IgD-negative memory B cell (primary cell): ENCODE measurements at regions not wholly inside any gene's neighbourhood (a gene's known extent, or its start where the extent isn't known, plus 50 kb on each side); places are given as distances from the start of the nearest gene placed in this dataset.
"Not testable (repeated sequence)": the region's sequence is repeated elsewhere in the genome, so short reads cannot be mapped to it uniquely, and the experiment has no call there.

Source experiments
- H3K27ac Mint-ChIP-seq, 3 donors: one replicate each; pipeline ENCODE4 v1.8.0; 2020 to 2022; ENCODE audit warnings: mild to moderate bottlenecking in 3 of 3, mixed read lengths in 3 of 3, moderate library complexity in 1 of 3
- H3K27me3 Mint-ChIP-seq: one replicate; pipeline ENCODE4 v1.8.0; 2021; ENCODE audit warnings: mixed read lengths
- H3K36me3 Mint-ChIP-seq: one replicate; pipeline ENCODE4 v1.8.0; 2020; ENCODE audit warnings: mild to moderate bottlenecking, mixed read lengths
- H3K4me1 Mint-ChIP-seq, 3 donors: one replicate each; pipeline ENCODE4 v1.8.0; 2020 to 2022; ENCODE audit warnings: mixed read lengths in 3 of 3, mild to moderate bottlenecking in 1 of 3
- H3K4me3 Mint-ChIP-seq, 4 donors: one replicate each; pipeline ENCODE4 v1.8.0; 2020 to 2022; ENCODE audit warnings: mild to moderate bottlenecking in 4 of 4, mixed read lengths in 4 of 4, moderate library complexity in 3 of 4
- H3K9me3 Mint-ChIP-seq, 3 donors: one replicate each; pipeline ENCODE4 v1.8.0; 2020 to 2021; ENCODE audit warnings: mixed read lengths in 3 of 3, mild to moderate bottlenecking in 1 of 3

- H3K27ac Mint-ChIP-seq, result no peak overlapping the region
- H3K27me3 Mint-ChIP-seq, result no peaks in the 10 kb centered on the region
- H3K4me1 Mint-ChIP-seq, result no peaks in the 10 kb centered on the region
- no peak overlapping the region for H3K4me3 Mint-ChIP-seq
- peaks cover 0 to 1% (median 0%) of the 10 kb centered on the region in 3 donors for H3K9me3 Mint-ChIP-seq
- no peaks in the 10 kb centered on the region for H3K36me3 Mint-ChIP-seq
Measured at GRCh38 chr6:82783587-82784236, 281.9 kb downstream of the UBE3D start.

GRCh38 chr6:82785206-82785605, 280.4 kb downstream of the UBE3D start:
- H3K4me3 Mint-ChIP-seq, result no peak overlapping the region
- H3K9me3 Mint-ChIP-seq, result peaks cover 3 to 5% (median 4%) of the 10 kb centered on the region in 3 donors
- H3K36me3 Mint-ChIP-seq, result no peaks in the 10 kb centered on the region
- no peaks in the 10 kb centered on the region for H3K27me3 Mint-ChIP-seq
- H3K27ac Mint-ChIP-seq, result no peak overlapping the region
- no peaks in the 10 kb centered on the region for H3K4me1 Mint-ChIP-seq

- Mint-ChIP-seq H3K4me3 (no peak overlapping the region), H3K4me1 (no peaks in the 10 kb centered on the region), H3K27me3 (no peaks in the 10 kb centered on the region), H3K27ac (no peak overlapping the region), H3K36me3 (no peaks in the 10 kb centered on the region), H3K9me3 (peaks cover 5 to 6% (median 6%) of the 10 kb centered on the region in 3 donors)
Measured at GRCh38 chr6:82786248-82786647, 279.4 kb downstream of the UBE3D start.

GRCh38 chr6:82795940-82796339, 269.7 kb downstream of the UBE3D start:
- Mint-ChIP-seq H3K4me1 (no peaks in the 10 kb centered on the region), H3K36me3 (no peaks in the 10 kb centered on the region), H3K27ac (no peak overlapping the region), H3K4me3 (no peak overlapping the region), H3K9me3 (peaks cover 0 to 17% (median 5%) of the 10 kb centered on the region in 3 donors), H3K27me3 (no peaks in the 10 kb centered on the region)

- H3K27ac Mint-ChIP-seq, result no peak overlapping the region
- H3K4me3 Mint-ChIP-seq, result no peak overlapping the region
- H3K36me3 Mint-ChIP-seq, result peaks cover 1% of the 10 kb centered on the region
- no peaks in the 10 kb centered on the region for H3K4me1 Mint-ChIP-seq
- no peaks in the 10 kb centered on the region for H3K27me3 Mint-ChIP-seq
- H3K9me3 Mint-ChIP-seq, result peaks cover 3 to 11% (median 7%) of the 10 kb centered on the region in 3 donors
Measured at GRCh38 chr6:82801083-82801482, 264.6 kb downstream of the UBE3D start.

GRCh38 chr6:82816243-82816642, 249.4 kb downstream of the UBE3D start:
- H3K9me3 Mint-ChIP-seq, result peaks cover 0 to 11% (median 0%) of the 10 kb centered on the region in 3 donors
- H3K27me3 Mint-ChIP-seq, H3K4me1 Mint-ChIP-seq, H3K27ac Mint-ChIP-seq, H3K4me3 Mint-ChIP-seq, H3K36me3 Mint-ChIP-seq: not testable (repeated sequence)

- H3K9me3 Mint-ChIP-seq, result peaks cover 0 to 9% (median 0%) of the 10 kb centered on the region in 3 donors
- H3K4me3 Mint-ChIP-seq, result no peak overlapping the region
- no peaks in the 10 kb centered on the region for H3K27me3 Mint-ChIP-seq
- H3K4me1 Mint-ChIP-seq, result no peaks in the 10 kb centered on the region
- no peaks in the 10 kb centered on the region for H3K36me3 Mint-ChIP-seq
- H3K27ac Mint-ChIP-seq, result no peak overlapping the region
Measured at GRCh38 chr6:82818727-82819126, 246.9 kb downstream of the UBE3D start.

GRCh38 chr6:82823361-82823760, 242.3 kb downstream of the UBE3D start:
- Mint-ChIP-seq H3K4me1 (no peaks in the 10 kb centered on the region), H3K27ac (no peak overlapping the region), H3K36me3 (no peaks in the 10 kb centered on the region), H3K9me3 (peaks cover 0 to 4% (median 0%) of the 10 kb centered on the region in 3 donors), H3K27me3 (no peaks in the 10 kb centered on the region), H3K4me3 (no peak overlapping the region)

GRCh38 chr6:82832811-82833210, 232.8 kb downstream of the UBE3D start:
- Mint-ChIP-seq H3K4me3 (no peak overlapping the region), H3K36me3 (no peaks in the 10 kb centered on the region), H3K27me3 (no peaks in the 10 kb centered on the region), H3K4me1 (no peaks in the 10 kb centered on the region), H3K9me3 (peaks cover 0 to 6% (median 0%) of the 10 kb centered on the region in 3 donors), H3K27ac (no peak overlapping the region)

GRCh38 chr6:82833481-82833880, 232.2 kb downstream of the UBE3D start:
- Mint-ChIP-seq H3K9me3 (peaks cover 0 to 4% (median 0%) of the 10 kb centered on the region in 3 donors), H3K36me3 (no peaks in the 10 kb centered on the region), H3K27ac (no peak overlapping the region), H3K27me3 (no peaks in the 10 kb centered on the region), H3K4me3 (no peak overlapping the region), H3K4me1 (no peaks in the 10 kb centered on the region)

GRCh38 chr6:82836022-82836575, 229.5 kb downstream of the UBE3D start:
- peaks cover 0 to 4% (median 0%) of the 10 kb centered on the region in 3 donors for H3K9me3 Mint-ChIP-seq
- peaks cover 0 to 2% (median 0%) of the 10 kb centered on the region in 3 donors for H3K4me1 Mint-ChIP-seq
- no peaks in the 10 kb centered on the region for H3K27me3 Mint-ChIP-seq
- no peaks in the 10 kb centered on the region for H3K36me3 Mint-ChIP-seq
- H3K4me3 Mint-ChIP-seq, result no peak overlapping the region
- H3K27ac Mint-ChIP-seq, result no peak overlapping the region

- Mint-ChIP-seq H3K4me3 (no peak overlapping the region), H3K4me1 (peaks cover 0 to 2% (median 0%) of the 10 kb centered on the region in 3 donors), H3K9me3 (peaks cover 0 to 4% (median 0%) of the 10 kb centered on the region in 3 donors), H3K27ac (no peak overlapping the region), H3K36me3 (no peaks in the 10 kb centered on the region), H3K27me3 (no peaks in the 10 kb centered on the region)
Measured at GRCh38 chr6:82840571-82840970, 225.1 kb downstream of the UBE3D start.

GRCh38 chr6:82841309-82841708, 224.3 kb downstream of the UBE3D start:
- H3K27ac Mint-ChIP-seq, result no peak overlapping the region
- no peaks in the 10 kb centered on the region for H3K36me3 Mint-ChIP-seq
- no peaks in the 10 kb centered on the region for H3K27me3 Mint-ChIP-seq
- peaks cover 0 to 4% (median 0%) of the 10 kb centered on the region in 3 donors for H3K9me3 Mint-ChIP-seq
- H3K4me1 Mint-ChIP-seq, result peaks cover 0 to 2% (median 0%) of the 10 kb centered on the region in 3 donors
- no peak overlapping the region for H3K4me3 Mint-ChIP-seq
